GM18498 (cell line): ENCODE measurements at regions not wholly inside any gene's neighbourhood (a gene's known extent, or its start where the extent isn't known, plus 50 kb on each side); places are given as distances from the start of the nearest gene placed in this dataset.
"Not testable (repeated sequence)": the region's sequence is repeated elsewhere in the genome, so short reads cannot be mapped to it uniquely, and the experiment has no call there.

Source experiments
- ATAC-seq: cut with Tn5 transposase; IDR thresholded peaks from one replicate; pipeline ENCODE4 v1.9.1; 2021; ENCODE audit warnings: mild to moderate bottlenecking, moderate library complexity; ENCODE audit not compliant: unreplicated experiment

DNA sequence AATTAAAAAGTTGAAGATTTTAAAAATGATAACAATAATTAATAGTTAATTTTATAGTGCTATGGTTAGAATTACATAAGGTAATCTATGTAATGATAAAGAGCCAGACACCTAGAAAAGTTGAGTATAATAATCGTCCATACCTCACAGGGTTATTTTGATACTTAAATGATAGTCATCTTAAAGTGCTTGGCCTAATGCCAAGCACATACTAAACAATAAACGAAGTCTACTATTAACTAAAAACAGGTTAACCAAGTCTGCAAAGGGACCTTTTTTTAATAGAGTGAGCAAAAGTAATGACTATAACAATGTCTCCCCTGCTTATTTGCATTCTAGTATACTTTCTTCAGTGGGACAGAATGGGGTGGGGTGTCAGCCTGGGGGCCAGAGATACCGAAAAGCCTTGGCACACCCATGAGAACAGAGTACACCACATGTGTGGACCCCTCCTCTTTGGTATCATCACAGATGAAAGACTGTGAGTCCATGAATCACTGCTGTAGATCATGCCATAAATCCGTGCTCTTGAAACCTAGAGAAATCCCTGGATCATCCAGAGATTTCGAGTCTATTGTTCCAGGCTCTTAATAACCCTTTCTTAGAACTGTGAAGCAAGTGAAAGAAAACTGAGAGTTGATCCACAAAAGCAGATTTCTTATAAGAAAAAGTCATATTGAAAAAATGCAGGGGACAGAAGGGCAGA, 249.5 kb downstream of the PRELID2 start:
- no peak for ATAC-seq

- no peak for ATAC-seq
Measured at GRCh38 chr5:145579301-145579700, 255.8 kb downstream of the PRELID2 start.

- no peak for ATAC-seq
Measured at GRCh38 chr5:145574889-145575573, 260.1 kb downstream of the PRELID2 start.

DNA sequence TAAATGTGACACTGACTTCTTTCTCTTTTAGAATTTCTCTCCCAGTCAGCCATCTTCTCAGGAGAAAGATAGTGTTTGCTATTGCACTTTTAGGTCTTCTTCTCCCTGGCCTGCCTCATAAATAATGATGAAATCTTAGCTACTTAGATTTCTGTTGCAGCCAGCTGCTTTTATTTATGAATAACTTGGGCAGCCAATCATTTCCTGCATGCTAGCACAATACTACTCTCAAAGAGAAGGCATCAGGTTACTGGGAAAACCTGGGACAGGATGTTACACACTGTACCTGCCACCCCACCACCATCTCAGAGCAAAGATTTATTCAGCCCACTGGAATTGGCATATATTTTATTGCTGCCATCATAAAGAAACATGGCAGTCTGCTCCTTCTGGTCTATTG, 266.6 kb downstream of the PRELID2 start:
- ATAC-seq = no peak

GRCh38 chr5:145562931-145563330, 272.2 kb downstream of the PRELID2 start:
- no peak for ATAC-seq

GRCh38 chr5:145558288-145558687, 276.9 kb downstream of the PRELID2 start:
- no peak for ATAC-seq

GRCh38 chr5:145557345-145557744, 277.8 kb downstream of the PRELID2 start:
- no peak for ATAC-seq

DNA sequence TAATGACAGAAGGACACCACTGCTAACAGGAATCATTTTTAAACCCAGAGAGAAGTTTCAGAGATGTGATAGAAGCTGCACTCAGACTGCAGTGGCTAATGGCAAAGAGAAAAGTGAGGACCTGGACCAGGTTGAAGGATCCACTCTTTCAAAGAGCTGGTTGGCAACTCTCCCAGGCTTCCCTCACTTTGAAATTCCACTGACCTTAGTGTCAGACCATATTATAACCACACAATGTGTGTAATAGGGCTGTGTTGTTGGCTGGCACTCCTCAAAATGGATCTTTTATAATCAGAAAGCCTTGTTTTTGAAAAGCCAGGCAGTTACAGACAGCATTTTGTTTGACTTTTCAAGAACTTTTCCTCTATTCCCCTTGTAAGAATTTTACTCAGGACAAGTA, 280.7 kb downstream of the PRELID2 start:
- no peak for ATAC-seq

GRCh38 chr5:145553177-145553576, 282.0 kb downstream of the PRELID2 start:
- no peak for ATAC-seq

DNA sequence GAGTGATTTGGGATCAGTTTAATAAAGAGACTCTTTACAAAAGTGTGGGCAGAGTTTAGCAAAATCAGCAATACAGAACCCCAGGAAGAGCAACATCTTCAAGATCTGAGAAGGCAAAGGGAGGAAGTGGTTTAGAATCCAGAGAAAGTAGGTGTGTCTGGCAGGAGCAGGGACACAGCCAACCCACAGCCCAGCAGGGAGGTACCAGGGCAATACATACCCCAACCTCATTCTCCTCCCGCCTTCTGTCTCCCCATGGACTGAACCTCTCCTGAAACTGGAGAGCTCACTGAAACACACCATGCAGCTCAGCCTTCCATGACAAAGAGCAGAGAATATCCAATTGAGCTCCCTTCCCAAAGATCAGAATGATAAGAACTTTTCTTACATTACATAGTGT, 283.4 kb downstream of the PRELID2 start:
- no peak for ATAC-seq

GRCh38 chr5:145548097-145548496, 287.0 kb downstream of the PRELID2 start:
- no peak for ATAC-seq

DNA sequence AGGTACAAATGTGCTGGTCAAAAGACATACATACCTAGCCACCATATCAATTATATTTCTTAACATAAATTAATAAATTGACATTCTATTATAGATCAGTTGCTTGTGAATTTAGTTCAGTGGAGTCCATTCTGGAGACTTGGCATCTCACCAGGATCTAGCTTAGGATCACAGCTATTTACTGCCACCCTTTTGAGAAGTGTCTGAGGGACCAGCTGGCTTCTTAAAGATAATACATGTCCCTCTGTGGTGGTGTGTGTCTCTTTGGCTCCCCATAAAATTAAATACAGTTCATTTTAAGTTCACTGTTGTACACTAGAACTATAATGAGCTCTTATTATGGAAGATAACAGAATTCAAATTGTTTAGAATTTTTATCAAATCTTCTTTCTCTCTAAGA, 290.7 kb downstream of the PRELID2 start:
- ATAC-seq = no peak

DNA sequence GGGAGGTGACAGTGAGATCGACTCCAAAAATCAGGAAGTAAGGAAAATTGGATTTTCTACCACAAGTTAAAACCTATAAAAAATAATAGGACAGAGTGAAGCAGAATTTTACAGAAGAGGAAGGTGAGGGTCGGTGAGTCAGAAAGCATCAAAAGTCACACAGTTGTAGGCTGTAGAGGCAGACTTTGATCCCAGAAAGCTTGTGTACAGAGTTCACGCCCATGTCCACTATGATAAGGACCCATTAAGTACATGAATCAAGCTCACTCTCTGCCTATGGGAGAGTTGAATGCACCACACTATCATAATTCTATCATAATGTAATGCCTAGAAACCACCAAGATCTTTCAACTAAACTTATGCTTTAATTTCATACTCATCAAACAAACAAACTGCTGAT, 291.2 kb downstream of the PRELID2 start:
- no peak for ATAC-seq

DNA sequence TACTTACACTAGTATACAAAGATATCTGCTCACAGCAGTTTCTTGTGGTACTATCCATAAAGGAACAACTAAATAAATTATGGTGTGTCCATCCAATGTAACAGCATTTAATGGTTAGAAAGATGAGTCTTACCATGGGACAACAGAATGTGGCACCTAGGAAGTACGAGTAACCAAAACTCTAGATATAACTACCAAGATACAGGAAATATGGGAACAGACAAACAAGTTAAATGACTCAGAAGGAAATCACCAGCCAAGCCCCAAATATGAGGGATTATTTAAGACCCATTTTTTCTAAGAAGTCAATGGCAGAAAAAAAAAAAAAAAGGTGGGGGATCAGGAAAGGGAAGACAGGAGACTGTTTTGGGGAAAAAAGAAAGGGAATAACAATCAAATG, 294.8 kb downstream of the PRELID2 start:
- no peak for ATAC-seq

GRCh38 chr5:145539201-145539600, 295.9 kb downstream of the PRELID2 start:
- no peak for ATAC-seq

DNA sequence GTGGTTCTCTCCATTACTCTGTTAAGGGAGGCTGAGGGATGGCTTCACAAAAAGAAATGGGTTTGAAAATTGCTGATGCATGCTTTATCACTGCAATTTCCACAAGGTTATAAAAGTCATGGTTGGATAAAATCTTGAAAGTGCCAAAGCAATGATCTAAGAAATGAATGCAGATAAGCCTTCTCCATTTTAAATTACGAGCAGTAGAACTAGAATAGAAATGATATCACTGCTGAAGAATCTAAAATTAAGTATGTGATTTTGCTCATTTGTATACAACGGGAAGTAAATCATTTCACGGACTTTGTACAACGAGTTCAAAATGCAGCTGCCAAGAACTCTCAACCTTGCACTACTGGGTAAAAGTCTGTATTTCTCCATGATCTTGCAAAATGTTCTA, 299.0 kb downstream of the PRELID2 start:
- no peak for ATAC-seq

DNA sequence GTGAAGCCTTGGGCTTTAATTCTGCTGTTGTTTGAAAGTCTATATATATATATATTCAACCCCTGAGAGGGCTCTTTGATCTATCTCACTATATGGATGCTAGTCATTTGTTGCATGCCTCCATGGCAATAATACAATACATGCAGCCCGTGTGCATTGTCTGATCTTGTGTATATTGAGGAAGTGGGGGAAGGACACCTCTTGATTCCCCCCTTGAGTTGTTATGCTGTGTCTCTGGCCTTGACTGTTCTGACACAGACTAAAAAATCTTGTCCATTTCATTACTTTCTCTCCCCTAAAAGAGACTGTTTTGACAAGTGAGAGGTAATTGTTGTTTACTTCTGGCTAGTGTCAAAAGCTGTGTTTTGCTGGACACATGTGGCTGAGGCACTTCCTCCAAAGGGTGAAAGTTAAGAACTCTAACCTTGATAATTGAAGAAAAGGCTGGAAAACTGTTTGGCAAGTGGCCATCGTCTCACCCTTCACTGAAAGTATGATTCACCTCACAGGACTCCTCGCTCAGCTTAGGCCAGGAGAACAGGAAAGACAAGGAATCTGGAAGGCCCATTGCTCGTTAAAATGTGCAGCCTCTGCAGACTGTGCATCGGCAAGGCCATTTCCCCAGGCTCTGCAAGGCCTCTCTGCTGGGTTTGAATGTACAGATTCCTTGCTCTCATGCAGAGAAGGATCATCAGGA, 304.0 kb downstream of the PRELID2 start:
- no peak for ATAC-seq

DNA sequence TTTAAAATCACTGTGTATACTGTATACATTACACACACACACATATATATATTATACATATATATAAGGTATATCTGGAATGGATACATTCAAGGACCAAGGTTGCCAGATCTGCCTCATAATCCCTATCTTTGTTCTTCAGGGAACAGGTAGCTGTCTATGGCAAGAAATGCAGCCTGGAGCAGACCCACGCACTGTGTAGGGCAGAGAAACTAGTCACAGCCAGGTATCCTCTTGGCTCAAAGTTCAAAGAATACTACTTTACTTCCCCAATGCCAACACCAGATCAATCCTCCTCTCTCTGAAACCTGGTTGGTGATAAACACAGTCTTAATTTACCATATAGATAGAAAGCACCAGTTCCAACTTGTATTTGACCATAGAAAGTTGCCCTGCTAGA, 313.6 kb downstream of the PRELID2 start:
- no peak for ATAC-seq

DNA sequence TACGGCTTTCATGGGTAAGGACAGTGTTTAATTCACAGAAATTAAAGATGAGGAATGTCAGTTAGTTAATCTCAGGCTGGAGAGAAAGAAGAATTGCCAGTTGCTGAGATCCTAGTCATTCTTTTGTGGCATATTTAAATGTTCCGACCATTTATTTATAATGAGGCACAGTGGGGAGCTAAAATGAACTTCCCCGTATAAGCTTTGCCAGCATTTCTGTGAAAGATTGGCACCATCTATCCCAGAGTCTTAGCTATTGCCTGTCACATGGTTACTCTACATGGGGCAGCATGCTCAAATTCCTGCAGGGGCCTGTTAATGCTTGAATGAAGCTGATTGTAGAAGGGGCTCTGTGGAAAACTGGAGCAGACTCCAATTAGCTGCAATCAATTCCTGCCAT, 314.1 kb downstream of the PRELID2 start:
- ATAC-seq = no peak

DNA sequence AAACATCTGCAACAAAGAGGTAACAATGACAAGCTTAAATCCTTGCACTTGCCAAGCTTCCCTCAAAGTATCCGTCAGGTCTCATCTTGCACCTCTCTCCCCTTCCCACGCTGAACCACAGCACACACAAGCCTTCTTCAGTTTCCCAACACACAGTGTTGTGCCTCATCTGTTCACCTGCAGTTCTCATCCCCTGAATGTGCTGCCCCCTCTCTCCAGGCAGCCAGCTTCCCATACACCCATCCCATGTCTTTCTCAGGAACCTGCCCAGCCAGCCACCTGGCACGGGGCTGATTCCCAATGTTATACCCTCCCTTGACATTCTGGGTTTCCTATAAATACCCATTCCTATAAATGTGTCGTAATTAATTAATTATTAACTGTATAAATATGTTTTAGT, 314.8 kb downstream of the PRELID2 start:
- no peak for ATAC-seq

GRCh38 chr5:145517588-145517987, 317.6 kb downstream of the PRELID2 start:
- not testable (repeated sequence) for ATAC-seq

DNA sequence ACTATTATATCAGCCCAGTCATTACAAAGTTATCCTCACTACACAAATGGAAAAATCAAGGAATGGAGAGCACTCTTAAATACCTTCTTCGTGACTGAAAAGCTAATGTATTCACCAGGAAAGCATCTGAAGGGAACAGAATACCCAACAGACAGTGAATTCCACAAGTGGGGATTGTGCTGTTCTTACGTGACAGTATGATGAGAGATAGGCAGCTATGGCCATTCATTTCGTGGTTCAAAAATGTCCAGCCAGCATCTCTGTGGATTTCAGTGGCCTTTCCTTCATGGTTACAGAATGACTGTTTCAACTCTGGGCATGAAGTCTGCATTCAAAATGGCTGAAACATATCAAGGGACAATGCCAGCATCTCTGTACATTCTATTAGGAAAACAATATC, 323.8 kb downstream of the PRELID2 start:
- ATAC-seq = no peak
